A172 (cell line): ENCODE measurements at regions not wholly inside any gene's neighbourhood (a gene's known extent, or its start where the extent isn't known, plus 50 kb on each side); places are given as distances from the start of the nearest gene placed in this dataset.

ENCODE experiments used
- DNase-seq: peaks from one replicate; pipeline ENCODE4 v3.0.0-alpha.2; 2015; ENCODE audit warnings: low spot score

DNA sequence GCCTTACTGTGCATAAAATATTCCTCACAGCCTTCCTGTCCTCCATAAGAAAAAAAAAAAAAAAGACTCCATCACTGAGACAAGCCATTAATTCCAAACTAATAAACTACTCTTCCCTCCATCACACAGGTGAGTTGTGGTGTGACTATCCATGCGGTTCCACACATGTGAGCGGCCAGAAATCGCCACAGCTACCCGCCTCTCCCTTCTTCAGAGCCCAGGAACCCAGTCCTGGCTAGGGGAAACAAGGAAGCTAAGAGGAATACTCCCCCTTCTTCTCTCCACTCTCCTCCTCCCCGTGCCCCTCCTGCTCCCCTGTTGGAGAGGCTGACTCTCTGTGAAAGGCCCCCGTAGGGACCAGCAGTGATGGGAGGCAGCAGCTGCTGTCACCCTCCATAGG is 128.6 kb upstream of the ARID1B start:
- no peak for DNase-seq

DNA sequence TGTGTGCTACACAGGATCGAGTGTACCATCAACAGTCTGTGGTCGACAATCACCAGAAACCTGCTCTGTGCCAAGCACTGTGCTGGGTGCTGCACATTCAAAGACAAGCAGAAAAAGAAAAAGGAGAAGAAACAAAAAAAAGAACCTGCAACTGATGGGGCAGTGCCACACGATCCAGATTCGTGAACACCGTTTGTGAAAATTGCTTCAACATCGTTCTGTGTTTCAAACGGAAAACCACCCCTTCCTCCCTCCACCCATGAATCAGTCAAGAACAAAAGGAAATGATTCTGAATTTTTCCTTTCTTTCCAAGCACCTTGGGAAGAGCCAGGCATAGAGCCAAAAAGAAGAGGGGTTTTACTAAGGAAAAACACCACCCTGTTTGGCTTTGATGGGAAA is 129.2 kb upstream of the ARID1B start:
- no peak for DNase-seq

DNA sequence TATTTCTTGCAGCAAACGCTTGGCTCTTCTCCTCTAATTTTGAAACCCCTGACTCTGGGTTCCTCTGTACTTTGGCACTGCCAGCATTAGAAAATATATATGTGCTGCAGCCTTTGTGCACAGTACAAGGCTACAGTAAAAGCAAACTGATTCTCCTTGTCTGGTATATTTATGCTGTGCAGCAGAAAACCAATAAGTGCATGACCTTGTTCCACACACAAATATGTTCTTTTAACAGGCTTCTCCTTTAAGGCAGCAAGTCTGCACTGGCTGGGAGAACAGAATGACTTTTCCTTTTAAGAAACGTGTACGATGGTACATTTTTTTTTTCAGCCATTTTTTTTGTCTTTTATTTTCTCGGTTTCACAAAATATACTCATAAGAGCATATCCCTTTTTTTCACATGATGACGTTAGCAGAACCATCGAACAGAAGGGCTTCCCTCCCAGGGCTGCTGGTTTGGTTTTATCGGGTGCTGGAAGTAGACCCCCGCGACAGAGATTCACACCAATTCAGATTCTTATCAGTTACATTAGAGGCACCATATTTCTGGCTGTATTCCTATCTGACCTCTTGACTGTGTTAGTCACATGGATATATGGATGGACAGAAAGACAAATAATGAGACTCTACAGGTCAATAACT is 129.9 kb upstream of the ARID1B start:
- no peak for DNase-seq

DNA sequence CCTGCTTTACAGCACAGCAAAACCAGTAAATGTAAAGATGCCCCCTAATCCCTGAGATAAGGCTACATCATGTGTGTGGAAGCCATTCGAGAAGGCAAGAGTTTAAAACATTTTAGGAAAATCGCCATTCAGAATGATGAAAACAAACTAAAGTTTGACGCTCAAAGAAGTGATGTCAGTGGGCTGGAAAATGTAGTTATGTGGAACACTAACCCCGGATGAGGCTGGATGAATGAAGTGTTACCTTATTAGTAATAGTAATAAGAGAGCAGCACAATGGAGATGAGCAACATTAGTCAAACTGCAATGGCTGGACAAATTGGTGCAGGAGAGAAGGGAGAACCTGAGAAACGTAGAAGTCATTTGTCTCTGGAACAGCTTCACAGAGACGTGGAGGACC is 130.7 kb upstream of the ARID1B start:
- no peak for DNase-seq

DNA sequence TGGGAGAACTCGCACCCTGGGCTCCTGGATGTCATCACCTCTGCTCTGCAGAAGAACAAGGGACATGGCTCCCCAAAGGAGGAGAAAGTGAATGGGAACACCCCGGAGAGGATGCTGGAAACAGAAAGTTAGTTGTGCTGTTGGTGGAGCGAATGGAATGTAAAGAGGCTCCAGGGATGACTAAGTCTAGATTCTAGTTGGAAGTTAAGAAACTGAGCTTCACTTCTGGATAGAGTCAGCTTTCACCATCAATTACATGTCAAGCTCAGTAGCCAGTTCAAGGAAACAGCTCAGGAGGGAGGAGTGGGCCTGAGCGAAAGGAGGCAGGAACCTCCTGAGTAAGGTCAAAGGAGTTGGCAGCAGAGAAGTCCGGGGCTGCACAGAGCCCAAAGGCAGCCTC is 132.1 kb upstream of the ARID1B start:
- no peak for DNase-seq

DNA sequence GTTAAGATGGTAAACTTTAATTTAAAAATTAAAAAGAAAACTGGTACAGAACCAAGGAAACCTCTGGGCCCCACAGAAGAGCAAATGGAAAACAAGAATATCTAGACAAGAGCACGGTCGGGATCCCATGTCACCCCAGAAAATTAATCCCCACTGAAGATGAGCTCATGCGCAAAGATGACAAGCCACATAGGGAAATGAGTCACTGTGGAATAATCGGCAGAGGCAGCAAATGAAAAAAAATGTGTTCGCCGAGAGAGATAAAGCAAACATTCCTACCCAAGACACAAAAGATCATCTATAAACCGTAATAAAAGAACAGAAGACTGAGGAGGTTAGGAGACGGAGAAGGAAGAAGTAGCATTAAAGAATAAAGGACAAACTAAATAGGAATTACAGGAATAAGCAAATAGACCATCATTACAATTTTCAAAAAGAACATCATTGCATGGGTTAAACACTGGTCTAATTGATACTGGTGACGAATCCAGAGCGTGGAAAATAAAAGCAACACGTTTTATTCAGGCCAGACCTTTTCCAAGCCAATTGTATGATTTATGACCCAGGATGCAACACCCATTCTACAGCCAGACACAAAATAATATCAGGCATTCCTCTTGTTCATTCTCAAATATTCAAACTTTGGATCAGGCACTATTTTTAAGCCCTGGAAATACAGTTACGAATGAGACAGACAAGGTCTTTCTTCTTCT is 138.0 kb upstream of the ARID1B start:
- DNase-seq, result peak; percentile 21

DNA sequence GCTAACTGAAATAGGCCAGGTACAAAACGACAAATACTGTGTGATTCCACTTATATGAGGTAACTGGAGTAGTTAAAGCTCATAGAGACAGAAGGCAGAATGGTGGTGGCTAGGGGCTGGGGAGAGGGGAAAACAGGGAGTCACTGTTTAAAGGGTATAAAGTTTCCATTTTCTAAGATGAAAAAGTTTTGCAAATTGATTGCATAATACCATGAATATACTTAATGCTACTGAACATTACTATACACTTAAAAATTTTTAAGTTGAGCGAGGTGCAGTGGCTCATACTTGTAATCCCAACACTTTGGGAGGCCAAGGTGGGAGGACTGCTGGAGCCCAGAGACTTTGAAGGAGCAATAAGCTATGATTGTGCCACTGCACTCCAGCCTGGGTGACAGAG is 138.6 kb upstream of the ARID1B start:
- DNase-seq, result no peak

DNA sequence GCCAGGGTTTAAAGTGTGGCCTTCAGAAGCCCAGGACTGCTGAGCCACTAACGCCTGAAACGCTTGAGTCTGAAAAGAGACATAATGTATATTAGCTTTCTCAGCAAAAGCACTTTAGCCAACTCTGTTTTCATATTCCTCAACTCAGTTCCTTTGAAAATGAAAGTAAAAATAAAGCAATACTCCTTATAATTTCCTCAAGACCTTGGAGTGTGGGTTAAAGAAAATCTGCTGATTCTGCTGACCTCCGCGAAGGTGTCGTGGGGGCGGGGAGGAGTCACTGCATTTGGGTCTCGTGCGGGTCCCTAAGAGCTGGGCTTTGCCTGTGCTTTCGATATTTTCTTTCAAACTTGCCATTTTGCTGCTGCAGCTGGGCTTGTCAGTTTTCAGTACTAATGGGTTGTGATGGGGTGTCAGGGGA is 142.2 kb upstream of the ARID1B start:
- no peak for DNase-seq

DNA sequence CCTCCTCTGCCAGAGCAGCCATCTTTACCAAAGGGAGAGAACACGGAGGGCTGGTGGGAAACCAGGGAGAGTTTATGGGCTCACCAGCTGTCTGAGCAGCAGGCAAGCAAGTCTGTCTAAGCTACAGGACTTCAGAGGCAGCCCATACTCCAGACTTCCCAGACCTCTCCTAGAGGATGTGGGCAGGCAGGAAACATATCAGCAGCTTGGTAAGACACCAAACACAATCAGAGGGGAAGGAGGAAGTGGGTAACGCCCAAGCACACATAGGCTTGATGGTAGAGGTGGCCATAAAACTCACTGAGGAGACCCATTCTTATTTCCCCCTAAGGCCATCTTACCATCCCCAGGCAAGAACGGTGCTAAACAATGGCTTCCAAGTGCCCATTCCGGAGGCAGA is 143.1 kb upstream of the ARID1B start:
- no peak for DNase-seq

DNA sequence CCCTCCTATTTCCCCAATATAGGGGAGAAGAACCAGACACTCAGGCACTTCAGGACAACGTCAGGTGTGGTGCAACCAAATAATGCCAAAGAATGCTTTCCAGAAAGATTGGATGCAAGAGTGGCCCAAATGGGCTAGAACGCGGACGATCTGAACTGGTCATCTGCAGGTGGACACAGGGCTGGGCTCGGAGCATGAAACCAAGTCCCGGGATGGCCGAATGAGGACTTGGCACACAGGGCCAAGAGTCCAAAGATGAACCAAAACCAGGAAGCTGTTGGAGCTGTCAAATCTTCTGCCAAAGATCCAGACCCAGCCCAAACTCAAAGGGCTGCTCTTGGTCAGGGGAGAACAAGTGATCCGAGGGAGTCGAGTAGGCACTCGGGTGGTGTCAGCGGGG is 143.9 kb upstream of the ARID1B start:
- no peak for DNase-seq

DNA sequence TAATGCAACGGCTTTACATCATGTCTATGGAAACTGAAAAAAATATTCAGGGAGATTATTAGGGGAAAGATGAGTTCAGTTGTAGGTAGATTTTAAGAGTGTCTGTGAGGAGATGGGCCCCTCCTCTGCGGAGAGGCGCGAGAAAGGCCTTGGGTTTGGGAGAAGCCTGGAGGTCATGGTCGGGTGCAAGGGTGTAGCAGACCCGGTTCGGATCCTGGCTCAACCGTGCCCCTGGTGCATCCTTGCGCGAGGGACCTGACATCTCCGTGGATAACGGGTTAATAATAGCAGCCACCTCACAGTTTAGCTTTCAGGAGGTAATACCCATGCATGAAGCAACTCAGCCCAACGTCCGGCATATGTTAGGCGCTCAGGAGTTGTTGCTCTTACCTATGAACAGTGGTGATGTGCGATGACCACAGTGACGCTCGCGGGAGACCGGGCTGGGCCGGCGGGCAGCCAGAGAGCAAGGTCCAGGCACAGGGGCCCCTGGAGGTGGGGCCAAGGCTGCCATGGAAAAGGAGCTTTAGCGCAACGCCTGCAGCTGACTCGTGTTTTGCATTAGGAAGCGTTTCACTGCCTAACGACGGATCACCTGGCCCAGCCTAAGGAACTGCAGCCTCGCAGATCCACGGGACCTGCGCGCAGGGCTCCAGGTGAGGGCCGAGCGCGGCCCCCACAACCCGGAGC is 146.4 kb upstream of the ARID1B start:
- no peak for DNase-seq

DNA sequence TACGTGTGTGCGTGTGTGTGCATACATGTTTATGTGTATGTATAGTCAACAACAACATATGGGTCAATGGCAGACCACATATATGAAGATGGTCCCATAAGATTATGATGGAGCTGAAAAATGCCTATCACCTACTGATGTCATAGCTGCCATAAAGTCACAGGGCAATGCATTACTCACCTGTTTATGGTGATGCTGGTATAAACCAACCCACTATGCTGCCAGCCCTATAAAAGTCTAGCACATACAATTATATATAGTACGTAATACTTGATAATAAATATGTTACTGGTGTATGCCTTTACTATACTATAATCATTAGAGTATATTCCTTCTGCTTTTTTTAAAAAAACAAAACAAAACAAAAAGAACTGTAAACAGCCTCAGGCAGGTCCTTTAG is 148.4 kb upstream of the ARID1B start:
- DNase-seq, result no peak

DNA sequence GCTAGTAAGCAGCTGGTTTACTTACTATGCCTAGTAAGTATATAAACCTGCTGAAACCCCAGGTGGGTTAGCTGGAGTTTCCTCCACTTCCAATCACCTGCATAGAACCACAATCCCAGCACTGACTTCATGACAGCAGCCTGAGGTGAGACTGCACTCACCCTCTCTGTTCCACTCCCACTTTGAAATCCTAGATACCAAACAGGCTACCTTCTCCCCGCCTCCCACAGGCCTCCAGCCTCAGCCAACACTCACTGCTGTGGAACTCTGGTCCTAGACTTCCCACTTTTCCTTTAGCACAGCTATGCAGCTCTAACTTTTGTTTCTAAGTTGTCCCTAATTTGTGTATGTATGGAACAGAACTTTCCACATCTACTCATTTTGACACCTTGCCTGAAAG is 149.7 kb upstream of the ARID1B start:
- no peak for DNase-seq

DNA sequence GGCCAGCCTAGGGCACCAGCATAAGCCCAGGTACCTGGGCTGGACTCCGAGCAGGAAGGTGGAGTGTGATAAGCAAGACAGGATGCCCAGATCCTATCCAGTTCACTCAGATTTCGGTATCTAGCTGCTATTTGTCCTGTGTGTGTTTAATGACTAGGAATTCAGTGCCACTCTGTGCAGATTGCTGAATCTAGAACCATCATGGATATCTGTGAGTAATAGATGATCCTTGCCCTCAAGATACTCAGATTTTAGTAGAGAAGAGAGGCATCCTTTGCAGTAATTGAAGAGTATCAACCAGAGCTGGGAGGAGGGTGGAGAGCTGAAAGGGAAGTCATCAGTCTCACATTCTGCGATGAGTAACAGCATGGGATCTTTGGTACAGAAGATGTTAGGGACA is 155.0 kb upstream of the ARID1B start:
- no peak for DNase-seq

DNA sequence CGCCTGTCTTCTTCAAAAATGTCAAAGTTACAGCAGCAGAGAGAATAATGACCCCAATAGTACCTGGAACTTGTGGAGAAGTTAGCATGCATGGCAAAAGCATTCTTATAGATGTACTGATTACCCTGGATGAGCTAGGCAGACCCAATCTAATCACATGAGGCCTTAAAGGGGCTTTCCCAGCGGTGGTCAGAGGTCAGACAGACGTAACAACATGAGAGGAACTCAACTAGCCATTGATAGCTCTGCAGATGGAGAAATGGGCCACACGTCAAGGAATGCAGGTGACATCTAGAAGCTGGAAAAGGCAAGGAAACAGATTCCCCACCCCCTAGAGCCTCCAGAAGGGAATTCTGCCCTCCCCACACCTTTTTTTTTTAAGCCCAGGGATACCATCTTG is 156.8 kb upstream of the ARID1B start:
- no peak for DNase-seq

DNA sequence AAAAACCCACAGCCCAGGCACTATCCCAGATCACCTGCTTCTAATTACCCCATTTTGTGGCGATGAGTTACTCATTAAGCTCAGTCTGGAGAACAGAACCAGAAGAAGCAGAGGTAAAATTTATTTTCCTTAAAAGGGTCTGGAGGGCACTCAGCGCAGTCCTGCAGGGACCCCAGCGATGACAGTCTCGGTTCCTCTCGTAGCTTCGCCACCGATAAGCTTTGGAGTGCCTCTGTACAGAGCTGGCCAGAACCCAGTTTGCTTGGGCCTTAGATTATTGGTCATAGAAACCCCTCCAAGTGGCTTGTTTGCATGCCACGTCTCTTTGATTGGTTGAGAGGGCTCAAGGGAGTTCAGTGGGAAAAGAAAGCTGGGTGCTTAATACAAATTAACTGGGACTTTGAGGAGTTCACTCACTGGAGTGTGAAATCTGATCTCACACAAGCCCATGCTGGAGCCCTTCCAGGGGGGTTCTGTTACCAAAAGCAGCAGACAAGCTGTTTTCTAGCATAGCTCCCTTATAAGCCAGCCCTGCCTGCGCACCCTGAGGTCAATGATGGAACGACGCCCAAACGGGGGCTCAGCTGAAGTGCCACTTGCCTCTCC is 158.5 kb upstream of the ARID1B start:
- DNase-seq, result no peak

DNA sequence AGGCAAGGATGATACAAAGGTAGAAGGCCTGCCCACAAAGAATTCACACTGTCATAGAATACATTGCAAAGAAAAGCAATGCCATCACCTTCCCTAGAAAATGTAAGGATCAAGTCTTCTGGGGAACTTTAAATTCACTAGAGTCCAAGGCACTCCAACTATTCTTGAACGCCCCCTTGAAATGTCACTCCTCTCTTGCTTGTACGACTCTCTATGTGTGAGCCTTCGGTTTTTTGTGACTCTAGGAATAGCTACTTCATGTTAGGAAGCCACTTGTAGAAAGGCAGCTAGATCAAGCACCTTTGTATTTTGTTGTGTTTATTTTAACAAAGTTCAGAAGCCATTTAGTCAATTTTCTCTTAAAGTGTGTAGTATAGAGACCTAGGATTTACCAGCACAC is 159.2 kb upstream of the ARID1B start:
- DNase-seq, result no peak

DNA sequence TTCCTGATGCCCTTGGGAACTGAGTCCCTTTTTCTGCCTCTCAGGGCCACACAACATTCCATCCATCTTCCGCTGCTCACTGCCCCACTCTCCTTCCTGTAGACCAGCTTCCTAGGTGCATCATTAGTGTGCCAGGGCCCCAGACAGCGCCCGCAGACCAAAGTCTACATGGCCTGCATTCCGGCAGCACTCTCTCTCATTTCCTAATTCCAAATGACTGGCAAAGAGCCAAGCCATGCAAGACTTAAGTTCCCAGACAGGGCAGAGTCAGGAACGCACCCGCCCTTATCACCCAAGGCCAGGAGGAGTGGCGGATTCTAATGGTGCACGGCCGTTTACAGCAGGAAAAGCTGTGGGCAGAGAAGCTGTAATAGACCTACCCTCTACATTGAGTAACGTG is 159.8 kb upstream of the ARID1B start:
- no peak for DNase-seq

DNA sequence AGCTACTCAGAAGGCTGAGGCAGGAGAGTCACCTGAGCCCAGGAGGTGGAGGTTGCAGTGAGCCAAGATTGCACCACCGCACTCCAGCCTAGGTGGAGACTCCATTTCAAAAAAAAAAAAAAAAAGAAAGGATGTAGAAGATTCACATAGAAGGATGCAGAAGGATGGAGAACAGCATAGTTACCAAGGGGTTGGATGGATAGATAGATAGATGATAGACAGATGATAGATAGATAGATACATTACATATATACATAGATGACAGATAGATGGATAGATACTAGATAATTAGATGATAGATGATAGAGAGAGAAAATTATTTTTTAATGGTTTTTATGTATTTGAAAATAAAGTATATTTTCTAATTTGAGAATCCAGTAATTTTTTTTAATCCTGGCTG is 160.7 kb upstream of the ARID1B start:
- no peak for DNase-seq

DNA sequence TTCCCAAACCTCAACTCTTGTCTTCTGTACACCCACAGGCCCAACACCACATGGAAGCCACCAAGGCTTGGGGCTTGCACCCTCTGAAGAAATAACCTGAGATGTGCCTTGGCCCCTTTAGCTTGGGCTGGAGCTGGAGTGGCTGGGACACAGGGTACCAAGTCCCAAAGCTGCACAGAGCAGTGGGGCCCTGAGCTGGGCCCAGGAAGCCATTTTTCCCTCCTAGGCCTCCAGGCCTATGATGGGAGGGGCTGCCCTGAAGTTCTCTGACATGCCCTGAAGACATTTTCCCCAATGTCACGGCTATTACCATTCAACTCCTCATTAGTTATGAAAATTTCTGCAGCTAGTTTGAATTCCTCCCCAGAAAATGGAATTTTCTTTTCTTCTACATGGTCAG is 163.2 kb upstream of the ARID1B start:
- no peak for DNase-seq

DNA sequence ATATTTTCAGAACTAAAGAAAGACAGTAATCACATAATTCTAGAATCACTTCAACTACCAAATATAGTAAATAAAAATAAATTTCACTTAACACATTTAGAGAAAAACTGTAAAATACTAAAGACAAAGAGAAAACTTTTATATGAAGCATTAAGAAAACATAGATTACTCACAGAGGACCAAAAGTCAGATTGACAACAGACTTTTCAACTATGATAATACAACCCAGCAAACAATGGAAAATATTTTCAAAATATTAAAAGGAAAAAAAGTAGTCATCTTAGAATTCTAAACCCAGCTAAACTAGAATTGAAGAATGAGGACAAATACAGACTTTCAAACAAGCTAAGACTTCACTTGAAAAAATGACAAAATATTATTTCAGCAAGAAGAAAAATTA is 164.8 kb upstream of the ARID1B start:
- no peak for DNase-seq

DNA sequence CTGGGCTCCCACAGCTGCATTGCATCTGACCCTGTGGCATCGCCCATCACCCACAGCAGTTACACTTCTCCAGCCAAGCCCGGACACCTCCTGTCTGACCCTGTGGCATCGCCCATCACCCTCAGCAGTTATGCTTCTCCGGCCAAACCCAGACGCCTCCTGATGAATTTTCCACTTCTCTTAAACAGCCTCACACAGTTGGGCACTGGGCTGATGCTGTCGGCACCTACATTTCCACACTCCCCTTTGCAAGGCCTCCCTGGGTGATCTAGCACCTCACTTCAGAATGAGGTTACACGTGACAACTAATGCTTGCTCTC is 175.2 kb upstream of the ARID1B start:
- no peak for DNase-seq
